K562 (cell line): ENCODE measurements at regions not wholly inside any gene's neighbourhood (a gene's known extent, or its start where the extent isn't known, plus 50 kb on each side); places are given as distances from the start of the nearest gene placed in this dataset.
A peak's percentile ranks its signal among the peaks of the same experiment; 100 is the strongest.

ENCODE experiments used
- ATAC-seq: fragments of 200-7000 bp; cut with Tn5 transposase; 3 replicates; pipeline ENCODE4 v1.9.1; 2020; ENCODE audit warnings: moderate library complexity
- BruUV-seq: library from RNA; stranded (reverse); fragments of 400-500 nt; replicated peaks from 2 replicates; lab custom pipeline; 2021; lab: Mats Ljungman, UMichigan
- CTCF ChIA-PET: fragments of 300-600 bp; formaldehyde crosslinking; extraction: SDS; loops from one replicate; lab custom pipeline; 2021; ENCODE audit warnings: low intra/inter-chr PET ratio; lab: Yijun Ruan, JAX
- POLR2A ChIA-PET: fragments of 300-600, 350-650 bp; sonication (Branson Sonifier 250); formaldehyde crosslinking; extraction: SDS; loops from one replicate; lab custom pipeline; 2021; ENCODE audit warnings: antibody characterized with exemption, inconsistent platforms; lab: Yijun Ruan, JAX
- DNase-seq, 4 experiments: peaks; one replicate each; pipeline versions ENCODE4 v3.0.0 to v3.0.0-alpha.2; 2011 to 2018; ENCODE audit warnings: low spot score in 3 of 4, mixed read lengths in 3 of 4; ENCODE audit errors: extremely low read depth in 1 of 4
- FAIRE-seq: peaks from 2 replicates; lab custom pipeline; 2011; peaks lifted over from hg19 to GRCh38; lab: Jason Lieb, UNC
- H2AFZ ChIP-seq: 2 replicates; pipeline ENCODE4 v1.6.0; 2011; ENCODE audit warnings: low read depth, low read length, control low read depth, inconsistent platforms
- H3K27ac ChIP-seq: fragments of 200-600 bp; 3 replicates; pipeline ENCODE4 v1.8.0; 2011; ENCODE audit warnings: low read depth, mild to moderate bottlenecking, control low read depth, inconsistent platforms, low read length, moderate library complexity, mixed read lengths; ENCODE audit errors: extremely low read depth
- H3K27me3 ChIP-seq, 2 experiments: fragments of 300-600 bp in 1 of 2; 2 replicates in 1 of 2; 3 replicates in 1 of 2; pipeline versions ENCODE4 v1.6.0 to v1.8.0; 2011; ENCODE audit warnings: inconsistent platforms in 2 of 2, low read length in 2 of 2, mild to moderate bottlenecking in 1 of 2, mixed read lengths in 1 of 2, moderate library complexity in 1 of 2; ENCODE audit not compliant: control insufficient read depth in 2 of 2, insufficient read depth in 2 of 2
- H3K36me3 ChIP-seq: fragments of 300-600 bp; 3 replicates; pipeline ENCODE4 v1.8.0; 2011; ENCODE audit warnings: mild to moderate bottlenecking, low read length, inconsistent platforms; ENCODE audit not compliant: control insufficient read depth, insufficient read depth
- H3K4me1 ChIP-seq, 2 experiments: fragments of 200-600 bp in 1 of 2; replicated peaks in 1 of 2; 2 replicates in 1 of 2; 3 replicates in 1 of 2; pipeline versions ENCODE4 v1.5.1 to v1.8.0; 2011; ENCODE audit warnings: inconsistent platforms in 2 of 2, low read length in 2 of 2, mild to moderate bottlenecking in 1 of 2, mixed read lengths in 1 of 2, moderate library complexity in 1 of 2; ENCODE audit not compliant: control insufficient read depth in 2 of 2, insufficient read depth in 2 of 2
- H3K4me2 ChIP-seq: 2 replicates; pipeline ENCODE4 v1.6.1; 2011; ENCODE audit warnings: low read length, control low read depth, inconsistent platforms, mixed read lengths; ENCODE audit not compliant: insufficient read depth
- H3K4me3 ChIP-seq: fragments of 200-600 bp; sonication (generic), shearing (Covaris generic); 2 replicates; pipeline ENCODE4 v1.5.1; 2016; ENCODE audit warnings: control low read depth, inconsistent platforms
- H3K79me2 ChIP-seq: fragments of 200-600 bp; 3 replicates; pipeline ENCODE4 v1.8.0; 2011; ENCODE audit warnings: low read length, inconsistent platforms; ENCODE audit not compliant: control insufficient read depth, insufficient read depth
- H3K9ac ChIP-seq, 2 experiments: 2 replicates each; pipeline versions ENCODE4 v1.6.0 to v1.6.1; 2011; ENCODE audit warnings: low read depth in 2 of 2, low read length in 2 of 2, control low read depth in 1 of 2, inconsistent platforms in 1 of 2, mild to moderate bottlenecking in 1 of 2, mixed read lengths in 1 of 2; ENCODE audit not compliant: insufficient read depth in 1 of 2
- H3K9me1 ChIP-seq: one replicate; pipeline ENCODE4 v1.6.0; 2011; ENCODE audit warnings: inconsistent platforms, mild to moderate bottlenecking, low read length, moderate library complexity; ENCODE audit not compliant: control insufficient read depth, insufficient read depth
- H3K9me3 ChIP-seq: replicated peaks from 2 replicates; pipeline ENCODE4 v1.5.1; 2011; ENCODE audit warnings: low read depth, low read length, inconsistent platforms; ENCODE audit not compliant: control insufficient read depth, insufficient read depth
- H4K20me1 ChIP-seq: replicated peaks from 2 replicates; pipeline ENCODE4 v1.6.1; 2011; ENCODE audit warnings: low read length, inconsistent platforms, mixed read lengths; ENCODE audit not compliant: control insufficient read depth, insufficient read depth
- GTF2B ChIP-seq: IDR thresholded peaks from 2 replicates; pipeline ENCODE4 v1.6.1; 2011; ENCODE audit not compliant: insufficient read length; ENCODE audit errors: extremely low read depth
- MEF2D ChIP-seq: conservative IDR thresholded peaks from 2 replicates; pipeline ENCODE4 v1.6.1; 2016; ENCODE audit warnings: low read depth, missing genetic modification characterization, missing compliant biosample characterization
- RNF2 ChIP-seq: sonication (generic); IDR thresholded peaks from 2 replicates; pipeline ENCODE4 v1.6.1; 2016
- STAT5A ChIP-seq: IDR thresholded peaks from 2 replicates; pipeline ENCODE4 v1.6.1; 2012; ENCODE audit warnings: low read length, inconsistent platforms, borderline replicate concordance
- YY1 ChIP-seq, 3 experiments: IDR thresholded peaks; 2 replicates each; pipeline ENCODE4 v1.6.1; 2011; ENCODE audit warnings: low read length in 2 of 3, mild to moderate bottlenecking in 2 of 3, moderate library complexity in 2 of 3, borderline replicate concordance in 1 of 3, control low read depth in 1 of 3, low read depth in 1 of 3; ENCODE audit not compliant: insufficient read depth in 3 of 3, insufficient replicate concordance in 2 of 3, control insufficient read depth in 1 of 3, insufficient read length in 1 of 3; ENCODE audit errors: extremely low read depth in 1 of 3
- ZNF232 ChIP-seq: sonication (generic); formaldehyde crosslinking; IDR thresholded peaks from 2 replicates; pipeline ENCODE4 v1.8.0; 2022; ENCODE audit warnings: mild to moderate bottlenecking, missing genetic modification reagents
- WGBS: fragments of 100-300 bp; shearing (Covaris generic); methylation state at CpG from one replicate; pipeline ENCODE4 v1.1.6; 2016; ENCODE audit warnings: low coverage, mixed read lengths; ENCODE audit not compliant: insufficient coverage; ENCODE audit errors: missing lambda C conversion rate; 5-methylcytosine and 5-hydroxymethylcytosine counted together
- in situ Hi-C: fragments of 300-500 bp; cut with MboI; formaldehyde crosslinking; loops from 4 replicates; pipeline ENCODE4 v1.15.0; 2018; ENCODE audit warnings: inconsistent platforms, mixed read lengths
- intact Hi-C: fragments of 100-400 bp; cut with micrococcal nuclease; formaldehyde crosslinking; loops from 2 replicates; pipeline ENCODE4 v1.14.2; 2022

- no peak for TF ChIP-seq RNF2
- no peak for TF ChIP-seq MEF2D (tag)
- no peak for TF ChIP-seq GTF2B
- no peak for TF ChIP-seq STAT5A
Observed at GRCh38 chr10:65500716-65501115, 1425.1 kb upstream of the LRRTM3 start (continued).

GRCh38 chr10:65501259-65501658 is 1424.6 kb upstream of the LRRTM3 start:
- DNase-seq (no peak), ATAC-seq (no peak), FAIRE-seq (no peak)
- no peaks in the 10 kb centered on the region for H3K79me2 ChIP-seq
- no peaks in the 10 kb centered on the region for H3K9me1 ChIP-seq
- WGBS = 5% methylated on average over 3 of the region's 3 CpGs
- TF ChIP-seq ZNF232 (CRISPR knock-in tag) (no peak), YY1 (IDR thresholded peaks at IDR 0.05; ENCODE audit: borderline replicate concordance in 1 of 3, control insufficient read depth in 1 of 3, extremely low read depth in 1 of 3, insufficient read depth in 3 of 3, insufficient read length in 1 of 3, insufficient replicate concordance in 2 of 3, low read depth in 1 of 3, low read length in 2 of 3) (peak in 1 of 3 experiments; percentile 44)
- H3K4me1 ChIP-seq = no peaks in the 10 kb centered on the region
- no peaks in the 10 kb centered on the region for H4K20me1 ChIP-seq
- BruUV-seq = no TSS peak
- H3K27me3 ChIP-seq = no peaks in the 10 kb centered on the region
- H3K9me3 ChIP-seq = no peaks in the 10 kb centered on the region
- no peak overlapping the region for H3K9ac ChIP-seq
- no peak overlapping the region for H2AFZ ChIP-seq
- intact Hi-C loops (no loop called here), in situ Hi-C loops (no loop called here)
- H3K36me3 ChIP-seq = no peaks in the 10 kb centered on the region
- CTCF ChIA-PET = no interaction called here
- no peak overlapping the region for H3K4me2 ChIP-seq
- H3K27ac ChIP-seq = no peak overlapping the region
- POLR2A ChIA-PET = no interaction called here
- H3K4me3 ChIP-seq = no peak overlapping the region
